Suppressor macrophage treated with lipopolysaccharide for 4 hours (primary cell): ENCODE measurements at regions not wholly inside any gene's neighbourhood (a gene's known extent, or its start where the extent isn't known, plus 50 kb on each side); places are given as distances from the start of the nearest gene placed in this dataset.

Experiments used
- DNase-seq: peaks from one replicate; pipeline ENCODE4 v3.0.0-alpha.2; 2020

- no peak for DNase-seq
Observed at GRCh38 chr1:239736479-239736878, 350.1 kb downstream of the CHRM3 start.

- no peak for DNase-seq
Observed at GRCh38 chr1:239739375-239739774, 352.3 kb upstream of the FMN2 start.

- no peak for DNase-seq
Observed at GRCh38 chr1:239739919-239740318, 351.8 kb upstream of the FMN2 start.

- DNase-seq: peak; percentile 35
Observed at GRCh38 chr1:239742416-239743109, 349.1 kb upstream of the FMN2 start.

- DNase-seq: no peak
Observed at GRCh38 chr1:239744851-239745250, 346.8 kb upstream of the FMN2 start.

GRCh38 chr1:239755107-239755912, 336.4 kb upstream of the FMN2 start:
- DNase-seq: no peak

GRCh38 chr1:239757716-239758115, 334.0 kb upstream of the FMN2 start:
- DNase-seq: no peak

- DNase-seq: no peak
Observed at GRCh38 chr1:239758756-239759155, 332.9 kb upstream of the FMN2 start.

- no peak for DNase-seq
Observed at GRCh38 chr1:239761509-239761908, 330.2 kb upstream of the FMN2 start.

GRCh38 chr1:239763850-239764249, 327.8 kb upstream of the FMN2 start:
- DNase-seq: no peak

- DNase-seq: no peak
Observed at GRCh38 chr1:239764546-239764945, 327.1 kb upstream of the FMN2 start.

- DNase-seq: no peak
Observed at GRCh38 chr1:239765163-239765562, 326.5 kb upstream of the FMN2 start.

- no peak for DNase-seq
Observed at GRCh38 chr1:239771550-239771949, 320.1 kb upstream of the FMN2 start.

- DNase-seq: no peak
Observed at GRCh38 chr1:239772446-239772845, 319.2 kb upstream of the FMN2 start.

GRCh38 chr1:239775466-239775865, 316.2 kb upstream of the FMN2 start:
- no peak for DNase-seq

GRCh38 chr1:239778208-239778813, 313.4 kb upstream of the FMN2 start:
- DNase-seq: no peak

- no peak for DNase-seq
Observed at GRCh38 chr1:239779962-239780361, 311.7 kb upstream of the FMN2 start.

GRCh38 chr1:239784896-239785295, 306.8 kb upstream of the FMN2 start:
- DNase-seq: no peak

GRCh38 chr1:239785576-239785975, 306.1 kb upstream of the FMN2 start:
- no peak for DNase-seq

- no peak for DNase-seq
Observed at GRCh38 chr1:239786464-239786863, 305.2 kb upstream of the FMN2 start.

GRCh38 chr1:239792157-239792556, 299.5 kb upstream of the FMN2 start:
- peak; percentile 5 for DNase-seq

- DNase-seq: no peak
Observed at GRCh38 chr1:239795304-239795703, 296.4 kb upstream of the FMN2 start.

GRCh38 chr1:239799617-239800016, 292.1 kb upstream of the FMN2 start:
- DNase-seq: no peak

GRCh38 chr1:239800861-239801260, 290.8 kb upstream of the FMN2 start:
- no peak for DNase-seq
